GM21360 (cell line): ENCODE measurements at regions not wholly inside any gene's neighbourhood (a gene's known extent, or its start where the extent isn't known, plus 50 kb on each side); places are given as distances from the start of the nearest gene placed in this dataset.

ENCODE experiments used
- ATAC-seq: cut with Tn5 transposase; IDR thresholded peaks from one replicate; pipeline ENCODE4 v1.9.1; 2021; ENCODE audit warnings: mild to moderate bottlenecking, moderate library complexity; ENCODE audit not compliant: unreplicated experiment

GRCh38 chr2:23092831-23093230 is 292.1 kb upstream of the KLHL29 start:
- no peak for ATAC-seq

- ATAC-seq = no peak
Measured at GRCh38 chr2:23093513-23093912, 291.5 kb upstream of the KLHL29 start.

- no peak for ATAC-seq
Measured at GRCh38 chr2:23096906-23097602, 287.9 kb upstream of the KLHL29 start.

GRCh38 chr2:23100406-23100805 is 284.6 kb upstream of the KLHL29 start:
- ATAC-seq = no peak

- no peak for ATAC-seq
Measured at GRCh38 chr2:23106242-23106785, 278.7 kb upstream of the KLHL29 start.

- ATAC-seq = no peak
Measured at GRCh38 chr2:23107327-23107941, 277.5 kb upstream of the KLHL29 start.

GRCh38 chr2:23111263-23111662 is 273.7 kb upstream of the KLHL29 start:
- ATAC-seq = no peak

- ATAC-seq = no peak
Measured at GRCh38 chr2:23112517-23112916, 272.5 kb upstream of the KLHL29 start.

GRCh38 chr2:23114299-23114698 is 270.7 kb upstream of the KLHL29 start:
- no peak for ATAC-seq

GRCh38 chr2:23118313-23118712 is 266.7 kb upstream of the KLHL29 start:
- ATAC-seq = no peak

GRCh38 chr2:23118894-23119293 is 266.1 kb upstream of the KLHL29 start:
- ATAC-seq = no peak

- no peak for ATAC-seq
Measured at GRCh38 chr2:23120161-23120560, 264.8 kb upstream of the KLHL29 start.

- no peak for ATAC-seq
Measured at GRCh38 chr2:23121968-23122648, 262.9 kb upstream of the KLHL29 start.

- no peak for ATAC-seq
Measured at GRCh38 chr2:23122681-23123215, 262.2 kb upstream of the KLHL29 start.

- ATAC-seq = no peak
Measured at GRCh38 chr2:23123686-23124085, 261.3 kb upstream of the KLHL29 start.

GRCh38 chr2:23124214-23124750 is 260.7 kb upstream of the KLHL29 start:
- no peak for ATAC-seq

- no peak for ATAC-seq
Measured at GRCh38 chr2:23127465-23127864, 257.5 kb upstream of the KLHL29 start.

GRCh38 chr2:23128684-23129292 is 256.2 kb upstream of the KLHL29 start:
- no peak for ATAC-seq

- no peak for ATAC-seq
Measured at GRCh38 chr2:23131066-23131575, 253.9 kb upstream of the KLHL29 start.

- ATAC-seq = no peak
Measured at GRCh38 chr2:23132000-23132399, 253.0 kb upstream of the KLHL29 start.
